ENCODE measurements at regions not wholly inside any gene's neighbourhood (a gene's known extent, or its start where the extent isn't known, plus 50 kb on each side); places are given as distances from the start of the nearest gene placed in this dataset.

DNA sequence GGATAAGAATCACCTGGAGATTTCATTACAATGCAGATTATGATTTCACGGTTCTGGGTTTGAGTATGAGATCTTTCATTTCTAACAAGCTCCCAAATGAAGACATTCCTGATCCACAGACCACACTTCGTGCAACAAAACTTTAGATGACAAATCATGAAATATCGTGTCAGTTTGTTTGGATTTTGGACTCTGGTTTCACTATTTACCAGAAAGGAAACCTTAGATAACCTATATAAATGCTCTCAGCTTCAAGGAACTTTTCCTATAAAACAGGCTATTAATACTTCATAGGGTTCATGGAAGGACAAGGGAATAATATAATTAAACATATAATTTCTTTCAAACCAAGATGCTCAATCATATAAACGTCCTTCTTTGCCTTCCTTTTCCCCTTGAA is 930.5 kb upstream of the SLC10A2 start:
- H3K4me3 Mint-ChIP-seq (ENCODE audit: unreplicated experiment), result no peak overlapping the region
- H3K27ac Mint-ChIP-seq (ENCODE audit: unreplicated experiment), result no peak overlapping the region
- H3K36me3 Mint-ChIP-seq (ENCODE audit: low read depth), result no peaks in the 10 kb centered on the region
- no peak for DNase-seq (ENCODE audit: low spot score)
- H3K9me3 Mint-ChIP-seq (ENCODE audit: low read depth), result peaks cover 3% of the 10 kb centered on the region
- H3K4me1 Mint-ChIP-seq (ENCODE audit: low read depth), result no peaks in the 10 kb centered on the region
- TF ChIP-seq, protein P1, sequence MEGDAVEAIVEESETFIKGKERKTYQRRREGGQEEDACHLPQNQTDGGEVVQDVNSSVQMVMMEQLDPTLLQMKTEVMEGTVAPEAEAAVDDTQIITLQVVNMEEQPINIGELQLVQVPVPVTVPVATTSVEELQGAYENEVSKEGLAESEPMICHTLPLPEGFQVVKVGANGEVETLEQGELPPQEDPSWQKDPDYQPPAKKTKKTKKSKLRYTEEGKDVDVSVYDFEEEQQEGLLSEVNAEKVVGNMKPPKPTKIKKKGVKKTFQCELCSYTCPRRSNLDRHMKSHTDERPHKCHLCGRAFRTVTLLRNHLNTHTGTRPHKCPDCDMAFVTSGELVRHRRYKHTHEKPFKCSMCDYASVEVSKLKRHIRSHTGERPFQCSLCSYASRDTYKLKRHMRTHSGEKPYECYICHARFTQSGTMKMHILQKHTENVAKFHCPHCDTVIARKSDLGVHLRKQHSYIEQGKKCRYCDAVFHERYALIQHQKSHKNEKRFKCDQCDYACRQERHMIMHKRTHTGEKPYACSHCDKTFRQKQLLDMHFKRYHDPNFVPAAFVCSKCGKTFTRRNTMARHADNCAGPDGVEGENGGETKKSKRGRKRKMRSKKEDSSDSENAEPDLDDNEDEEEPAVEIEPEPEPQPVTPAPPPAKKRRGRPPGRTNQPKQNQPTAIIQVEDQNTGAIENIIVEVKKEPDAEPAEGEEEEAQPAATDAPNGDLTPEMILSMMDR (IDR thresholded peaks at IDR 0.05), result no peak
- no peaks in the 10 kb centered on the region for H3K27me3 Mint-ChIP-seq (ENCODE audit: low read depth)

- no peak for DNase-seq (ENCODE audit: low spot score)
- Mint-ChIP-seq H3K9me3 (ENCODE audit: low read depth) (no peaks in the 10 kb centered on the region), H3K36me3 (ENCODE audit: low read depth) (no peaks in the 10 kb centered on the region), H3K4me1 (ENCODE audit: low read depth) (peaks cover 2% of the 10 kb centered on the region), H3K27ac (ENCODE audit: unreplicated experiment) (no peak overlapping the region), H3K4me3 (ENCODE audit: unreplicated experiment) (no peak overlapping the region), H3K27me3 (ENCODE audit: low read depth) (no peaks in the 10 kb centered on the region)
- TF ChIP-seq, protein P1 (IDR thresholded peaks at IDR 0.05), result no peak
These were observed 917.7 kb upstream of the SLC10A2 start for GRCh38 chr13:103983948-103984347.

- no peak for DNase-seq (ENCODE audit: low spot score)
- no peaks in the 10 kb centered on the region for H3K27me3 Mint-ChIP-seq (ENCODE audit: low read depth)
- no peak overlapping the region for H3K27ac Mint-ChIP-seq (ENCODE audit: unreplicated experiment)
- H3K9me3 Mint-ChIP-seq (ENCODE audit: low read depth), result no peaks in the 10 kb centered on the region
- peaks cover 6% of the 10 kb centered on the region for H3K4me1 Mint-ChIP-seq (ENCODE audit: low read depth)
- no peak overlapping the region for H3K4me3 Mint-ChIP-seq (ENCODE audit: unreplicated experiment)
- TF ChIP-seq, protein P1 (IDR thresholded peaks at IDR 0.05), result no peak
- no peaks in the 10 kb centered on the region for H3K36me3 Mint-ChIP-seq (ENCODE audit: low read depth)
These were observed 910.2 kb upstream of the SLC10A2 start for GRCh38 chr13:103976371-103976770.

GRCh38 chr13:103973740-103974139 is 907.5 kb upstream of the SLC10A2 start:
- peaks cover 3% of the 10 kb centered on the region for H3K4me1 Mint-ChIP-seq (ENCODE audit: low read depth)
- H3K36me3 Mint-ChIP-seq (ENCODE audit: low read depth), result no peaks in the 10 kb centered on the region
- H3K27me3 Mint-ChIP-seq (ENCODE audit: low read depth), result no peaks in the 10 kb centered on the region
- H3K9me3 Mint-ChIP-seq (ENCODE audit: low read depth), result no peaks in the 10 kb centered on the region
- TF ChIP-seq, protein P1 (IDR thresholded peaks at IDR 0.05), result no peak
- DNase-seq (ENCODE audit: low spot score), result no peak
- no peak overlapping the region for H3K27ac Mint-ChIP-seq (ENCODE audit: unreplicated experiment)
- no peak overlapping the region for H3K4me3 Mint-ChIP-seq (ENCODE audit: unreplicated experiment)

GRCh38 chr13:103969520-103970050 is 903.4 kb upstream of the SLC10A2 start:
- no peaks in the 10 kb centered on the region for H3K36me3 Mint-ChIP-seq (ENCODE audit: low read depth)
- TF ChIP-seq, protein P1 (IDR thresholded peaks at IDR 0.05), result no peak
- H3K27me3 Mint-ChIP-seq (ENCODE audit: low read depth), result no peaks in the 10 kb centered on the region
- DNase-seq (ENCODE audit: low spot score), result no peak
- H3K4me1 Mint-ChIP-seq (ENCODE audit: low read depth), result no peaks in the 10 kb centered on the region
- H3K9me3 Mint-ChIP-seq (ENCODE audit: low read depth), result no peaks in the 10 kb centered on the region
- H3K4me3 Mint-ChIP-seq (ENCODE audit: unreplicated experiment), result no peak overlapping the region
- no peak overlapping the region for H3K27ac Mint-ChIP-seq (ENCODE audit: unreplicated experiment)

Measured in chondrocyte (in vitro differentiated cells).